ENCODE measurements at regions not wholly inside any gene's neighbourhood (a gene's known extent, or its start where the extent isn't known, plus 50 kb on each side); places are given as distances from the start of the nearest gene placed in this dataset.
"Not testable (repeated sequence)": the region's sequence is repeated elsewhere in the genome, so short reads cannot be mapped to it uniquely, and the experiment has no call there.

DNA sequence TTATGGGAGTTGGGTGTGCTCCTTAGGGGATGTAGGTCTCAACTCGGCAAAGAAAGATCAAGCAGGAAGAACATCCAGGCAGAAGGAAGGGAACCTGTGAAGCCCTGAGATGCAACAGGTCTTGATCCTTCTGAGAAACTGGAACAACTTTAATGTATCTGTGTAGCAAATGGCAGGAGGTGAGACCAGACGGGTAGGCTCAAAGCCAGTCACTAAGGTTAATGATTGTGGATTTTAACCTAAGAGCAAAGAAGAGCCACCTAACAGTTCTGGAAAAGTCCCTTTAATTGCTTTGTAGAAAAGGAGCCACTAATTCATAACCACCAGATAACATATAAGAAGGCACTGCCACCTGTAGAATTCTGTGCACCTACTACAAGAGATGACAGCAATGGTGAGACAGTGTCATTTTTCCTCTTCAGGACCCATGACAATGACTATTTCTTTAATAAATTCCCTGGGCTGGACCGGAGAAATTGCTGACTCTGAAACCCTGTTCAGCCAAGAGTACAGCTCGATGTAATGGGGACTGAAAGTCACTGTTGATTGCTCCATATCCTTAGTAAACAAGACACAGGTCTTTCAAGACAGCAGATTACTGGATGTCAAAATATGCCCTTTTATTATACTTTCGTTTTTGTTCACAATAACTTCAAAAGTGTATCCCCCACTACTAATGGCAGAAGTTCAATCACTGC is 326.2 kb downstream of the CBLN4 start:
- no peak for DNase-seq

DNA sequence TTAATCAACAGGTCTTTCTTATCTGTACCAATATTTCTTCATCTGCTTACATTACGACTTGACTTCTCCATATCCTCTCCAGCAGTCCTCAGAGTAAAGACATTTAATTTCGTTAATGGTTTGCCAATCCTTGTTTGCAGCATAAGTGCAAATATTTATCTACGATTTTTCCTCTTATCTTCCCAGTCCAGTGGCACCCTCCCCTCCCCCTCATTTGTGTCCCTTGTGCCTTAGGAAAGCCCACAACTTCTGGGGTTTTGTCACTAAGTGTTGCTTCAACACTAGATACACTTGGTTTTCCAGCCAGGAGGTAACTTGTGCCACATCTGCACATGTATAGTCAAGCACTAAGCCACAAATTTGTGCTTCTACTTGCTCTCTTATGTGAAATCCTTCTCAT is 327.2 kb downstream of the CBLN4 start:
- DNase-seq, result no peak

DNA sequence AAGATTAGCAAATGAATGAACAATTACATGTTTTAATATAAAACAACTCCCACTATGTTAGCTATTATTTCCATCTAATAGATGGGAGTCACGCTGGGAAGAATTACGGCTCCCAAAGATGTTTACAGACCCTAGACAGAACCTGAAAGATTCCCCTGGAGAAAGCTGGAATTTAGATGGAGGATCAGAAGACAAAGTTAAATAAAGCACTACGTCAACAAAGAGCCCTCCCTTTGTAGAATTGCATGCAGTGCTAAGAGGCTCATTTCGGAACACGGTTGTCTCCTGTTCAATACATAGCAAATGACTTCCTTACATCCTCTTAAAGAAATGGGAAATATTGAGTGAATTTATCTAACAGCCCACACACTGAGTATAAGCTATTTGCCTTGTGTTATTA is 328.3 kb downstream of the CBLN4 start:
- DNase-seq, result no peak

DNA sequence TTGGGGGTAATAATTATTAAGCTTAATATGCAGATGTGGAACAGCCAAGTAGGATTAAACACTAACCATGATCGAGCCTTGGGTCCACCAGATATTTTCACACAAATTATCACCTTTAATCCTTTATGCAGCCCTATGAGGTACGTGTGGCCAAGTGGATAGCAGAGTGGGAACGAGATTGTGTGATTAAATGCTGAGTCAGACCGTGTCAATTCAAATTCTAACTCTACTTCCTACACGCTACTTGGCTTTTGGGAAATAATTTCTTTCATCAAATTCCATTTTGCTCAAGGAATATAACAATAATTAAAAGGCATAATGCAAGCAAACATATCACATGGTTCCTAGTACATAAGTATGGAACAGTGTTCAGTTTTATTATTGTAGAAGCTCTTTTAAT is 329.2 kb downstream of the CBLN4 start:
- no peak for DNase-seq

DNA sequence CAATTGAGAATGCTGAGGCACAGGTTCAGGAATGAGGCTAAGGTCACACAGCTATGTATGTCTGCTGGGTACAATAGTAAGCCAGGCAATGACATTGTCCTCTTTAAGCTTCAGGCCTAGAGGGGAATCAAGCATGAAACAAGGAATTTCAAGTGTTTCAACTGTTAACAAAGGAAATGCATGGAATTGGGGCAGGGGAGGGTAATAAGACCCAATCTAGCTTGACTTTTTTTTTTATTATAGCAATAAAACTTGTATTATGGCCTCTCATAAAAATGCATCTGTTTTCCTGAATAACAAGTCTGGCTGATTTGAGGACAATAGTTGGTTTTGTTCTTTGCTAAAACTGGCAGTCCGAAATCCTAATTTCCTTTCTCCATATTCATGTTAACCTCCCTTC is 336.7 kb downstream of the CBLN4 start:
- no peak for DNase-seq

DNA sequence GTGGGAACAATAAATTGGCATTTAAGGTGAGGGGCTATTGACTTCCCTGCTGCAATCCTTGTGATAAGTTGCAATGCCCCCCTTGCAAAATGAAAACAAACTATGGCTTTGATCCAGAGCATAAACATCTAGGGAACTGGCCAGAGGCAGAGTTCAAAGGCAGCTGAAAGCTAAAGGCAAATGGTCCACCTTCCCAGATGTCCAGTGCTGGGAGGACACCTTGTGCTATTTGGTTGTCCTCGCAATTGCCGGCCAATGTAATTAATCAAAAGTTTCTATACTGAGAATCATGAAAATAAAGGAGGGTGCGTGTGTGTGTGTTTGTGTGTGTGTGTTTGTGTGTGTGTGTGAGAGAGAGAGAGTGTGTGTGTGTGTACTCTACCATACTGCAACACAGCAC is 337.4 kb downstream of the CBLN4 start:
- DNase-seq, result no peak

DNA sequence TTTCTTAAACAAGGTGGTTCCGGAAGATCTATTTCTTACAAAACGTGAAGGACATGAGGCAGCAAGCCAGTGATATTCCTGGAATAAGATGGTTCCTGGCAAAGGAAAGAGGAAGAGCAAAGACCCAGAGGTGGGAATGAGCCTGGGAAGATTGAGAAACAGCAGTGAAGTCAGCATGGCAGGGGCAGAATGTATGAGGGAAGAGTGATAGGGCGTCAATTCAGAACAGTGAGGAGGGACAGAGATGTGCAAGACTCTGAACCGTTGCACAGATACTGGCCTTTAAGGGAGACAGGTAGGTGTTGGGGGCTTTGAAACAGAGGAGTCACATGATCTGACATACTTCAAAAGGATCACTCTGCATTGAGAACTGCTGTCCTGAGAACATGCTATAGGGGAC is 338.3 kb downstream of the CBLN4 start:
- DNase-seq, result no peak

DNA sequence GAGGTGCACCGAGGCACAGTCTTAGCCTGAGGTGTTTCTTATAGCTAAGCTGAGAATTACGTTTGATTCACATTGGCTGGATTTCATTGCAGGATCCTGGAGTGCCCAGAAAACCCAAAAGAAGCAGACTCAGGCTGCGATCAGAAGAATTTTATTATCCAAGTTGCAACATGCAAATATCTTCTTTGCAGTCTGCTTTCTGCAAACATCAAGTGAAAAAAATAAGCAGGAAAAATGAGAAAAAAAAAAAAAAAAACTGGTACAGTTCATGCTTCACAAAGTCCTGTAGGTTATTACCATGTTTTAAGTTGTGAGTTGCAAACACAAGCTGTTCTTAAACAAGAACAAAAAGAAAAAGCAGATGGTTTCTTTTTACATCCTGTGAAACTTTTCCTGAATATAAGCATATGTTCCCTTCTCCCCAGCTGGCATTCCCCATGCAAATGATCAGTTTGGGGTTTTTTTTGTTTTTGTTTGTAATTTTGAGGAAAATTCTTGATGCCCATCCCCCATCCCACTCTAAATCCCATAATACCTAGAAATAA is 349.0 kb downstream of the CBLN4 start:
- no peak for DNase-seq

DNA sequence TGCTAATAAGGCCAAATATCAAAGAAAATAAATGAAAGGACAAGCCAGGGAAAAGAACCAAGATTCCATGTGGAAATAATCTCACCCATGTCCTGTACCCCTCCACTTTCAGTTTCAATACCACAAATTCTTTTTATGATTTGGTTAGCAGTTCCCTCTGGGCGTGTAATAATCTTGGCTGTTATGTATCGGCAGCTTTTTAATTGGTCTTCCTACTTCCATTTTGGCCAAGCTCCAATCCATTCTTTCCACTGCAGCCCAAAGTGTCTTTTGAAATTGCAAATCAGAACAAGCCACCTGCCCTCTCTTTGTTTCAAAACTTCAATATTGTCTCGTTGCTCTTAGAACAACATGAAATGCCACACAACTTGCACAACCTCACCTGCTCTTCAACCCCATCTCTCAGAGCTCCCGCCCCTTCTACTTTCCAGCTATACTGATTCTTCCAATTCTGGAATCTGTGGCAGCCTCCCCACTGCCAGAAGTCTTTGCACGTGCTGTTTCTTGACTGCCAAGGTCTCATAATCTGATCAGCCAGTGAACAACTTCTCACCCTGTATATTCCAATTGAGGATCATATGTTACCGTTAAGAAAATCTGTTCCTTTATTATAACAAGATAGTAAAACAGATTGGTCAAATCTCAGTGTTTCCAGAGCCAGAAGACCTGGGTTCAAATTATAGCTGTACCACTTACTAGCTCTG is 354.5 kb downstream of the CBLN4 start:
- DNase-seq, result no peak

DNA sequence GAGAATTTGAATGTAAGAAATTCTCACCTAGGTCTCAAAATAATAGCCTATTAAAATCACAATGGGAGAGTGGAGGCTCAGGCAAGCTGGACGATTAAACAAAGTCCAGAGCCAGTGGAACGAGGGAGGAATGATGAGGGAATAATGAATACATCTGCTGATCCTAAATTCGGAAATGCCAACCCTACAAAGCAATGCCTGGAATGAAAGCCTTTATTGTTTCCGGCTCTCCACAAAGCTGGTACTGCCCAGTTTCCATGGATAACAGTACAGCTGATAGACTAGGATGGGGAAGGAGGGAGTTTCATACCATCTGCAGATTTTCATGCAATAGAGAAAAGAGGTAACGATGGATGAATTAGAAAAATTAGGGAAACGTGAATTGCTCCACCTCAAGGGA is 356.1 kb downstream of the CBLN4 start:
- DNase-seq, result no peak

DNA sequence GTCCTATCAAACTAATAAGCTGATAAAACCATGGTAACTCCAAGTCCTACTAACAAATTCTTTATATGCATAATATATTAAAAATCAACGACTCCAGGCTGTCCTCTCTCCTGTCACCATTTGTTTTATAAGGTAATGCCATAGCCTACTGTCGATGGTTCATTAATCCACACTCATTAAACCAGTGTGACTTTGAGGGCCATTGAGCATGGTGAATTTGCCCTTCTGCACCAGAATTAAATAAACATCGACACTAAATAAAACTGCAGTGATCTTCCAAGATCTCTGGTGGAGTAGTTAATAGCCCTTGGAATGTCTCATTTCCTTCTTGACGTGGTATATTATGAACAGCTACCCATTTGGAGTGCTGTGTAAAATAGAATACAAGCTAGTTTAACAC is 358.5 kb downstream of the CBLN4 start:
- DNase-seq, result no peak

DNA sequence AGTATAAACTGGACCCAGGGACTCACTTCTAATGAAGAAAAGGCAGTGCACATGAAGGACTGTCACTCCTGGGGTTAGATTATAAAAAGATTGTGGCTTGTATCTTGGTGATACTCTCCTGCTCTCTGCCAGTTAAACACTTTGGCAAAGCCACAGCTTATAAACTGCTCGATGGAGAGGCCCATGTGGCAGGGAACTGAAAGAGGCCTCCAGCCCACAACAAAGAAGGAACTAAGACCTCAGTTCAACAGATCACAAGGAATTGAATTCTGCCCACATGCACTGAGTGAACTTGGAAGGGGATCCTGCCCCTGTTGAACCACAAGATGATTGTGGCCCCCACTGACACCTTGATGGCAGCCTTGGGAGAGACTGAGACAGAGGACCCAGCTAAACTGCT is 363.8 kb downstream of the CBLN4 start:
- DNase-seq, result no peak

DNA sequence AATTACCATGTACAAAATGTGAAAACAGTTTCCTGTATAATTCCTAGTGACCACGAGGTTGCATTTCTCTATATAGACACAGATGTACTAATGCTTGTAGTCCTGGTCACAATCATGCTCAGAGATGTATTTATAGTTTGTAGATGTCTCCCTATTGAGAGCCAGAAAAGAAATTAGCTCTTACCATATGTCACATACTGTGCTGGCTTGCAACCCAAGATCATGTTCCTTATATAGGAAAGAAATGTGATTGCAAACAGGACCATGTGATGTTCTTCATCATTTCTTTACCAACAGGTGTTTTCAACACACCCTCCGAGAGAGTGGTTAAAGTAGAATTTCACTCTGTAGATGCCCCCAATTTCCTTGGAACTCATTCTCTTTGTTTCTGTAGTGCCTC is 369.4 kb downstream of the CBLN4 start:
- no peak for DNase-seq

DNA sequence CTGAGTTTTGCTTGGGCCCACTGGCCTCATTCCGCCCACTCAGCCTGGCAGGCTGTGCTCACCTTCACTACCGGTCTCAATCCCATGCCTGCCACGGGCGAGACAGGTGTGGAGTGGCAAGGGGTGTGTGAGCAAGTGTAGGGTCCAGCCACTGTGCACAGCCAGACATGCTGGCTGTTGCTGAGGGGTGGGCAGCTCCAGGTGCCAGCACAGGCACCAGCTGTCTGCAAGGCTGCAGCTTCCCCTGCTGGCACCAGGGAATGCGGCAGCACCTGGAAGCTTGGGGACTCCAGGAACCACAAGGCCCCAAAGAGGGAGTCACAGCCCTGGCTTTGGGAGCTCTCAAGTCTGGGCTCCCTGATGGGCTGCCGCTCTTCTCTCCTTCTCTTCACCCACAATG is 372.7 kb downstream of the CBLN4 start:
- no peak for DNase-seq

DNA sequence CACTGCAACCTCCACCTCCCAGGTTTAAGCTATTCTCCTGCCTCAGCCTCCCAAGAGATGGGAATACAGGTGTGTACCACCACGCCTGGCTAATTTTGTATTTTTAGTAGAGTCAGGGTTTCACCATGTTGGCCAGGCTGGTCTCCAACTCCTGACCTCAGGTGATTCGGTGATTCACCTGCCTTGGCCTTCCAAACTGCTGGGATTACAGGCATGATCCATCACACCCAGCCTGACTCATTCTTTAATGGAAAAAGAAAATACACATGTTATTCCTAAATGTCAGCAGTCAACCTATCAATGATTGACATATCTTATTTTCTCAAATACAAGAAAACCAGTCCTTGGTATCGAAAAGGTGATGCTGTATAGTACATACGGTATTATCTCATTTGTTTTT is 376.2 kb downstream of the CBLN4 start:
- DNase-seq, result not testable (repeated sequence)

DNA sequence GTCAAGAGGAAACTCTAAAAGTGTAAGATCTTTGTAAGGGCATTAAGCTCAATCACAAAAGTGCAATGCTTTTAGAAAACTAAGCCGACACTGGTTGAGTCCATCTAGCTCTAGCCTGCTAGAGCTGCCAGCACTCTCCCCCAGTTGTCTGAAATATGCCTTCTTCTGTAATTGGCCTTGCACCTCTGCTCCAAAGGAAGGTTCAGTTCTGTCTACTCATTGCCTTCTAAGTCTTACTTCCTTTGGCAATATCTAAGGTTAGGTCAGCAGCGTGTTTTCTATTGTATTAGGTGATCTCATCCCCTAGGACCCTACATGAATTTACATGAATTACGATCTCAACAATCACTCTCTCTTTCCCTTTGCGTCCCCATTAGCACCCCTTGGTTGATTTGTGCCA is 378.6 kb downstream of the CBLN4 start:
- DNase-seq, result no peak

DNA sequence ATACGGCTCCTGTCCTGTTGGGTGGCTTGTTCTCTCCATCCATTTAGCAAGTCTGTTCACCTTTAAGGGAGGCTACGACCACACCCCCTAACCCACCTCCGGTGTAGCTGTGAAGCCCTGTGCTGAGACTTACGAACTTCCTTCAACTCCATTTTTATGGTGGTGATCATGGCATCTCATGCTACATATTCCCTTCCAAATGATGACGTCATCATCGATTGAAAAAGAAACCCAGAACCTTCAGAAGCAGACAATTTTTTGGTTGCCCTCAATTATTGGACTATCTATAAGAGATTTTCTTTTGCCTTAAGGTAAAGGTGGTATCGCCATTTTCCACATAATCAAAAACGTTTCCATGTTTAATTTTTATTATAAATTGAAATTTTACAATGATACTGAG is 389.0 kb downstream of the CBLN4 start:
- DNase-seq, result no peak

DNA sequence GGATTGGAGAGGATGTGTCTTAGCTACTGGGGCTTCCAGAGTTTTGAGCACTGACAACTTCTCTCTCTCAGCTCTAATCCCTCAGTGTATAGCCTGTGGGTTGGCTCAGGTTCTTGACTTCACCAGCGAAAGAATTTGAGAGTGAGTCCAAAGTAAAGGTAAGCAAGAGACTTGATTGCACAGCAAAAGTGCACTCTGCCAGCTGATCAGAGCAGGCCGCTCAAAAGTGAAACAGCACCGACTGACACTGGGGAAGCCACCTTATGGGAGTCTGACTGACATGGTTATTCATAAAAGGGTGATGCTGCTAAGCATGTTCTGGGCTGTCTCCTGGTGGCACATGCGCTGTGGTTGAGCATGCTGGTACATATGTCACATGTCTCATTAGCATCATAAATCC is 389.5 kb downstream of the CBLN4 start:
- no peak for DNase-seq

DNA sequence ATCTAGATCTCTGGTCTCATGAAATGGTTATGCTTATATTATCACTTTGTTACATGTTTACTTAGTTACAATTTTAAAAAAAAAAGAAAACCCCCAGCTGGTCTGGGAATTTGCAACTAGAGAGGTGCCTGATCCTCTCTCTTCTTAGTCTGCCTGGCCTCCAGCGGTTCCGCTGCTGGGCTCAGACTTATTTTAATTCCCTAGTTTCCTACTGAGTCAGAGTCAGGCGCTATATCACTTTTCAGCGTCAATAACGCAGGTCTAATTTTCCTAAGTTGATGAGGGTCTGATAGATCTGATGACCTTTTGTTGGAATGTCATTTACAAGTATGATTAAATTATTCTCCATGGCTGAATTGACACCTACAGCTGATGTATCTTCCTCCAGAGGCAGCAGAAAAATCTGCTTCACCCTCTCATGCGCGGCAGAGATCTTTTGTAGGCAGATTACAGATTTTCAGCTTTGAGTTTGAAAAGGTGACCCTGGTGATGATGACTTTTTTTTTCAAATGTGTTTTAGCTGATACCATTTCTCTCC is 391.0 kb downstream of the CBLN4 start:
- no peak for DNase-seq

DNA sequence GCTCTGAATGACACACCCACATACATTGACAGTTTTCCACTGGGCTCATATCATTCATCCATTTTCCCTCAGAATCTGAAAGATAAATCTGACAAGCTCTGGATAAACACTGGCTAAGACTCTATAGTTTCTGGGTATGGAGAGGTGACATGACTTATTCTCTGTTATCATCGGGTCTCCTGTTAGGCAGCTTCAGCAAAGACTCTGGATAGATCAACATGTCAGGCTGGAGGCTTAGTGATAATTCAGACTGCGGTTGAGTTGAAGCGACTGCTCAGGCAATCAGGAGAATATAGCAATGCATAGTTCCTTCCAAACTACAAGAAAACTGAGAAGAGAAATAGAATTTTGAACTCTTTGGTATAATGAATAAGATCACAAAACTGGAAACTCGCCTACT is 394.6 kb downstream of the CBLN4 start:
- DNase-seq, result no peak

DNA sequence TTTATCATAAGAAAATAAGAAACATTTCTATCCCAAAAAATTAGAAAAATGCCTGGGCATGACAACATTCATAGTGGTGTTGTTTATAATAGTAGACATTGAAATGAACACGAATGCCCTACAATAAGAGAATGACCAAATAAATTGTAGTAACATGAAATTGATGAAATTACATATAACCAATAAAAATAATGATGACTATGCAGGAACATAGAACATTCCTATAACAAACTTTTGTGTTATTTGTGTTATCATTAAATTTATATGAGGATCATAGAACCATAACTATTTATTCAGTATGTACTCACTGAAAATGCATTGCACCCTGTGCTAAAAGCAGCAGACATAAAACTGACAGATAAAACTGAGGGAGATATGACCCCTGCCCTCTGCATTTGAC is 399.7 kb downstream of the CBLN4 start:
- DNase-seq, result no peak

DNA sequence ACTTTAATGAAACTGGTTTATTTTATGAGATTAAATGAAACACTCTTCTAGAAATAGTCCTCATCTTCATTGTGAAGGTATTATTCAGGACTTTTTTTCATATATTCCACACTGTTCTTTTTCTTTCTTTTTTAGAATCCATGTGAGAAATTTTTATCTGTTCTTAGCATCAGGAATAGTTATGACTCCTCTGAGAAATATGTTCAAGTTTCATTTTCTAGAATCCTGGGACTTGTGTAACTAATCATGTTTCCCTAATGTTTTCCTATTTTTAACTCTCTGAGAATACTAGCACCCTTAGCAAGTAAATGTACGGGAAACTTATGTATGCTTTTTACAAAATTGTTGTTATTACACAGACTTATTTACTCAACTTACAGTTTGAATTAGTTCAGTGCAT is 407.8 kb downstream of the CBLN4 start:
- no peak for DNase-seq

DNA sequence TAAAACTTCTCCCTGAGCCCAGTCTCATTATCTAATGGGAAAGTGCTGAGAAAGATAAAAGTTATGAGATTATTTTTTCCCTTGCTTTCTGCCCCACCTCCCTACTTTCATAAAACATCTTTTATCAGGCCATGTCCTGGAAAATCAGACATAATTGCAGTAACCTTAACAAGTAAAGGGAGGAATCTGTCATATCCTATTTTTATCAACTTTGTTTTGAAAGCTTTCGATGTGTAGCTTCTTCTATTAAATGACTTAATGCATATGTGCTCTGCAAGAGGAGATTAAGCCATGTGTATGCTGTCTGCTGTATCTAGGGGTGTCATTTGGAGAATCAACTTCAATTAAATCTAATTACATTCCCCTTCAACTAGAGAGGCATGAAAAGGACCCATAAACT is 408.9 kb downstream of the CBLN4 start:
- no peak for DNase-seq

DNA sequence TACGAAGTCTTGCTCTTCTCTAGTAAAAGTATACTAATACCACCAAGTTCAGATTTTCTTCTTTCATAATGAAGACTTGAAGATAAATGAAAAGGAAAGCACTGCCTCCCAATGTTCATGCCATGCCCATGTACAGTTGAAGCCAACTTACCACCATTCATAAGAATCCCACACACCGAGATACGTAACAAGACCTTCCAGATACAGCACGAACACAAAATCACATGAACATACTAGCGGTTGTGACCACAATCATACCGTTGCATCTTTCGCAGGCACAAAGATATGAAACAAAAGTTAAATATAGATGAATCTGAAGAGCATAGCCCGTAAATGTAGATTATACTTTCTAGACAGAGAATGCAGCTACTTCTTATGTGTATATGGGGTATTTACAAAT is 412.5 kb downstream of the CBLN4 start:
- no peak for DNase-seq

DNA sequence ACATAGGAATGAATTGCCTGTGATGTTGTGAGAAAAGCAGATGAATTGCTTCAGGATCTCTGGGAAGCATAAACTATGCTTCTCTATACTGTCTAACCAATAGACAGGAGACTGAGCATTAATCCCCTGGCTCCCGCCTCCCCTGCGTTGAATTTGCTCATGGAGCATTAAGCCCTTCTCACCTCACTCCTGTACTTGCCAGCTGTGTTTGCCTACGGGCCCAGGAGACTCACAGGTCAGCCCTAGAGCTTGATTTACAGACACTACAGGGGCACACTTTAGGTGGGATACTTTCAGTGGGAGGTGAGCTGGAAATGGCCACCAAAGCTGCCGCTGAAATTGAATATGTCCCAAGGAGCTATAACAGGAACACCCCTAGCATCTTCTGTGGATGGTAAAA is 418.7 kb downstream of the CBLN4 start:
- DNase-seq, result no peak

Measured in NCI-H446 treated with DMSO at 0.1 percent for 48 hours (cell line).